GM18508 (cell line): ENCODE measurements at regions not wholly inside any gene's neighbourhood (a gene's known extent, or its start where the extent isn't known, plus 50 kb on each side); places are given as distances from the start of the nearest gene placed in this dataset.

Experiments
- ATAC-seq: cut with Tn5 transposase; IDR thresholded peaks from one replicate; pipeline ENCODE4 v1.9.1; 2021; ENCODE audit warnings: moderate number of reproducible peaks; ENCODE audit not compliant: insufficient read depth, unreplicated experiment

- no peak for ATAC-seq
Observed at GRCh38 chr14:21749306-21749868, 75.8 kb upstream of the OR4E1 start.

DNA sequence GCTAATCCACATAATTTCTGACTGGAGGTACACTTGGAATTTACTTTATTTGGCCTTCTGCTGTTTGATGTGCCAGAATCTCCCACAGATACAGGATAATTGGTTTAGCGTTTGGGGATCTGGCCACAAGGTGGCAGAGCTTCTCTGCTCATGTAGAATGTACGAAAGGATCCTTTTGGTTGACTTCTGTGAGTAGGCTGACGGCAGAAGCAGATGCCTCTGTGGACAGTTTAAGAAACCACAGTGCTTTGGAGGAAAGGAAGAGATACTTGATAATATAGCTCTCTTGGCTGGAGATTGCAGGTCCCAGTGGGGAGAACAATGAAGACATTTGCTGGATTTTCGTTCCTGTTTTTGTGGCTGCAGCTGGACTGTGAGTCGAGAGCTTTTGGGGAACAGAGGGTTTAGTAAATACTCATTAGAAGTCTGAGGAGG lies 75.3 kb upstream of the OR4E1 start:
- no peak for ATAC-seq

DNA sequence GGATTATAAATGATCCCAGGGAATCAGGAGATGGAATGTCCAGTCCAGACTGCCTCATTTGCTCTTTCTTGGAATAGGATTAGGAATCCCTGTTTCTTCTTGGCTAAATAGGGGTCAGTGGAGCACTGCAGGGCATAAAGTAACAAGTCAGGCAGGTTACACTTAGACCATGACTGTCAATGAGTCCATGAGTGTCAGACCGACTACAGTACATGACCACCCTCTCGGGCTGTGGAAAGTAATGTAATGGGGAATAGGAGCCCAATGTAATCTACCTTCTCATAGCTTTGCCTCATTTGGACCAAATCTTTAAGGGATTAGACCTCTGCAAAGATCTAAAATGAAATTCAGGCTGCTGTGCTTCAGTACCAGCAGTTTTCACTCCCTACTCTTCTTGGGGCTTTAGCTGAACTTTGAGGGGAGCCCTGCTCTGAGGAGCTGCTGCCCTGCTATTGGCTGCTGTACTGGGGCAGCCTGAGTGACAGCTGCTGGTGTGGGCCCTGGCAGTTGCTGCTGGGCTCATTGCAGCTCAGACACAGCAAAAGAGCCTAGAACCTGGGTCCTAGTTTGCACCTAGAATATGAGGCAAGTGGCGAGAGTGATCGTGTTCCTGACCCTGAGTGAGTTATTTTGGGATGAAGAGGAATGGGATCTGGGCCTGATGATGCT lies 62.2 kb upstream of the OR4E1 start:
- ATAC-seq, result no peak

- no peak for ATAC-seq
Observed at GRCh38 chr14:21735200-21735599, 61.6 kb upstream of the OR4E1 start.

- no peak for ATAC-seq
Observed at GRCh38 chr14:21734457-21735074, 60.9 kb upstream of the OR4E1 start.

- ATAC-seq, result no peak
Observed at GRCh38 chr14:21729703-21730233, 56.1 kb upstream of the OR4E1 start.

GRCh38 chr14:21725250-21725649 lies 51.6 kb upstream of the OR4E1 start:
- ATAC-seq, result no peak

DNA sequence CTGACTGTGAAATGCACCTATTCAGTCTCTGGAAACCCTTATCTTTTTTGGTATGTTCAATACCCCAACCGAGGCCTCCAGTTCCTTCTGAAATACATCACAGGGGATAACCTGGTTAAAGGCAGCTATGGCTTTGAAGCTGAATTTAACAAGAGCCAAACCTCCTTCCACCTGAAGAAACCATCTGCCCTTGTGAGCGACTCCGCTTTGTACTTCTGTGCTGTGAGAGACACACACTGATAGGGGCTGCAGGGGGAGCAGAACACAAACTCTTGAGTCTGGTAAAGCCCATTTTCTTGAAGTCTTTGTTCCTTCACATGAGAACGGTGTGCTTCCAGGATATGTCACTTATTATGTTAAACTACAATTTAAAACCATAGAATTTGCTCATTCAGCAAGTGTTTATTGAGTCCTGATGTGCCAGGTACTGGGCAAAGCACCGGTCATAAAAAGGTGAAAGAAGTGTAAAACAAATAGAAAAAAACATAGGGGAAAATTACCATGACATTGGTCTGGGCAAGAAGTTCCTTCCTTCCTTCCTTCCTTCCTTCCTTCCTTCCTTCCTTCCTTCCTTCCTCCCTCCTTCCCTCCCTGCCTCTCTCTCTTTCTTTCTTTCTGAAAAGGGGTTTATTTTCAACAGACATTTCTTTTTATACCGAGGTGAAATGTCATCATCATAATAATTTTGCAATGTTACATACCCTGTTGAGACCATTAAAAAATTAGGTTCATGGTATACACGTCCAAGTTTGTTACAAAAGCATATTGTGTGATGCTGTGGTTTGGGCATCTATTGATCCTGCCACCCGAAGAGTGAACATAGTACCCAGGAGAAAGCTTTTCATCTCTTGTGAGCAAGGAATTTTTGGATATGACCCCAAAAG lies 50.7 kb upstream of the OR4E1 start:
- no peak for ATAC-seq

GRCh38 chr14:21723431-21724045 lies 49.9 kb upstream of the OR4E1 start:
- no peak for ATAC-seq
